TTC549 (cell line): ENCODE measurements at regions not wholly inside any gene's neighbourhood (a gene's known extent, or its start where the extent isn't known, plus 50 kb on each side); places are given as distances from the start of the nearest gene placed in this dataset.

Source experiments
- FAIRE-seq: peaks from 2 replicates; lab custom pipeline; 2012; peaks lifted over from hg19 to GRCh38; lab: Jason Lieb, UNC

DNA sequence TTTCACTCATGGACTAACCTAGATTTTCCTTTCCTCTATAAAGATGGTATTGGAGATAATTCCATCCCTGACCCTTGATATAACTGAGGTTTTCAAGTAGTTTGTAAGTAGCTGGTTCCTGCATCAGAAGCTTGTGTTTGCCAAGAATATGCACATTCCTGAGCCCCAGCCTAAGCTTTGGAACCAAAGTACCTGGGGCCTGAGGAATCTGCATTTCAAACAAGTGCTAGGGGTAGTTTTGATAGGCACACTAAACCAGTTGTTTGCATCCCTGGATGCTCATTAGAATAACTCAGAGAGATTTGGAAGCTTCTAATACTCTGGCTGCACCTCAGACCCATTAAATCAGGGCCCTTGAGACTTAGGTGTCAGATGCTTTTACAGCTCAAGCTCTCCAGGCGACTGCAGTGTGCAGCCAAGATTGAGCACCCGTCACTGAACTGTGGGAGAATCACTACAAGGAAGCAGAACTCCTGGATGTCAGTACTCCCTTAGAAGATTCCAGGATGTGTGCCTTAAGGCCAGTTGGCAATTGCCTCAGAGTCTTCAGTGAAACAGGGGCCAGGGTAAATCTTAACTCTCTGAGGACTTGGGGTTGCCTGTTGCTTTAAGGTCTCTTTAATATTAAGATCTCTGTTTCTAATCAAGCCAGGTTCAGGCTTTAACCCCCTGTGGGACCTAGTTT is 565.0 kb downstream of the REEP3 start:
- FAIRE-seq: no peak

DNA sequence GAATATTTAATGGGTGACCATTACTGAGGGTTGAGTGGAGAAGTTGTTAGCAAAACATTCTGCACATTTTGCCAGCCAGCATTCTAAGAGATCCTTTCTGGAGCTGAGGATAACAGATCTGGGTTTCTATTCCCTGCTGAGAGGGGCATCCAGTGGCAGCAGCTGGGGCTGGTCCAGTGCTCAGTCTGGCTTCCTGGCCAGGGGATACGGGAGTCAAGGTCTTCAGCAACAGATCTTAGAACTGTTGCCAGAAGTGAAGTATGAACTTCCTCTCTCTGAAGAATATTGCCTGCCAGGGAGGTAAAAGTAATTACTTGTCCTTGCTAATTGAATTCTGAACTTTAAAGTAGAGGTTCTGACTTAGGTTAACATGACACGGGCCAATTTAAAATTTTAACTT is 568.4 kb downstream of the REEP3 start:
- no peak for FAIRE-seq

DNA sequence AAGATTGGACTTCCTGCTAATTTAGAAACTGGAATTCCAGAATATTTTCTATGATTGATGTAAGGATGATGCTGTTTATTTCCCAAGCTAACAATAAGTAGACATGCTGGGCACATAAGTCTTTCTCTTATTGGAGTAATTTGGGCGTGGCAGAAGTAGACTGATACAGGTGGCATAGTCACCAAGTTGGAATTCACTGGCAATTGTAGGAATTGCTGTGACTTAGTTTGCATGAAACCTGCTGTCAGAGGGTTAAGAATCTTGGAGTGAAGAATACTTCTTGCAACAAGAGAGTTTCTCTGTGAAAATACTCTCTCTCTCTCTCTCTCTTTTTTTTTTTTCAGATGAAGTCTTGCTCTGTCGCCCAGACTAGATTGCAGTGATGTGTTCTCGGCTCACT is 569.7 kb downstream of the REEP3 start:
- no peak for FAIRE-seq

DNA sequence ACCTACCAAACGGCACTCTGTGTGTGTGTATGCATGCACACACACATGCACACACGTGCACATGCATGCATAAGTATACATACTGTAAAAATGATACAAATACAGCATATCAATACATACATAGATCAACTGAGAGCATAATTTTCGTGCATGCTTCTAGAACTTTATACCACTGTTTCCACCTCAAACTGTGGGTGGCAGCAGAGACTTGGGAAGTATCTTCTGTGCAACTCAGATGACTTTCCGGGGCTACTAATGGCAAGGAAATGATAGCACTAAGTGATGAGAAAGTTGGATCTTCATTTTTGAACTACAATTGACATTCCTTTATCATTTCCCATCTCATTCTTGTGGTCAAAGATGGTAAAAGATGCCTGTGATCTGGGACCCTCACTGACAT is 570.7 kb downstream of the REEP3 start:
- no peak for FAIRE-seq

DNA sequence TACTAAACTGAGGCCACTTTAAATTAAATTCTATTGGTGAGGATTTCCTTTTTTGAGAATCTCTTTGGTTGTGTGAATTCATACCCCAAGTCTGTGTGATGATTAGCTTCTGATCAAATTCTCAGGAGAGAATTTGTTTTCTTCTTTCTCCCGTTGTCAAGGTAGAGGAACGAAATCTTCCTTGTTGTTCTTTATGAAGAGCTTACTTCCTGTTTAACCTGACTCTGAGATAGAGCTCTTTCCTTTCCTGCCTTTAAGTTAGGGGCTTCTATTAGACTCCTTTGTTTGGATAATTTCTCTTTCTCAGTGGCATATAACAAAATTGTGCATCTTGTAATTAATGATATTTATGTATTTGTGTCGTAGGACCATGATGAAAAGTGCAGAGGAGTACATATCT is 572.1 kb downstream of the REEP3 start:
- no peak for FAIRE-seq

DNA sequence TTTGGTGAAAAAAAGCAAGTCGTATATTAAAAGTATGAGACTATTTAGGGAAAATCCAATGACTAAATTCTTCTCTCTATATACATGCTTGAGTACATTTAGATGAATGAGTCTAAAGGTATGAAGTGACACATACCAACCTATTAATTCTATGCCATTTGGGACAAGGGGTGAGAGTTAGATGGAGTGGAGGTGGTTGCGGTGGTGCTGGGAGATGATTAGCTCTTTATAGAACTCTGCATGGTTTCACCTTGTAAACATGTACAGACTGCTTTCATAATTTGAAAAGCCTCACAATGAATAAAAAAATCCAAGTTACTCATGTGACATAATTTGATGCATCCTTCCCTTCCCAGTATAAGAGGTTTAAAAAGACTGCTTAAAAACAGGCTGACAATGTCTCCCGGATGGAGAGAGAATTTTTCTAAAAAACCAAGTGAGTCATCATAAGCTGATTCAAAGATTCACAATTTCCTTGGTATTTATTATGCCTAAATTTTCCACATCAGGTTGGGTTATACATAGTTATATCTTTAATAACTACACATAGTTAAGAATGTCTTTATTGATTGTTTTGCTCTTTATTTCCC is 572.8 kb downstream of the REEP3 start:
- FAIRE-seq: no peak

DNA sequence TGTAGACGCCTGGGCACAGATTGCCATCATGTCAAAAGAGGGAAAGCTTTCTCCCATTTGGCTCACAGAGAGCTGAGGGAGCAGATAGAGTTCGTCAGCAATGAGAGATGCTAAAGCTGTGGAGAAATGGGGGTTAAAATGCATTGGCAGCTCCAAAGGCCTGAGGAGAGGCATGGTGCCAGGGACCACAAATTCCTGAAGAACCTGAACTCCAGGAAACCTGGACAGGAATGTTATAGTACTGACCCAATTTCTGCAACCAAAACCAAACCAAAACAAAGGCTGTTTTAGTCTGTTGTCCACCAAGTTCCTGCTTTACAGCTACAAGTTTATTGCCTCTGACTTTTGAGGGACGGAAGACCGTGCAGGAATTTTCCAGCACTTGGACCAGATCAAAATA is 575.7 kb downstream of the REEP3 start:
- no peak for FAIRE-seq

DNA sequence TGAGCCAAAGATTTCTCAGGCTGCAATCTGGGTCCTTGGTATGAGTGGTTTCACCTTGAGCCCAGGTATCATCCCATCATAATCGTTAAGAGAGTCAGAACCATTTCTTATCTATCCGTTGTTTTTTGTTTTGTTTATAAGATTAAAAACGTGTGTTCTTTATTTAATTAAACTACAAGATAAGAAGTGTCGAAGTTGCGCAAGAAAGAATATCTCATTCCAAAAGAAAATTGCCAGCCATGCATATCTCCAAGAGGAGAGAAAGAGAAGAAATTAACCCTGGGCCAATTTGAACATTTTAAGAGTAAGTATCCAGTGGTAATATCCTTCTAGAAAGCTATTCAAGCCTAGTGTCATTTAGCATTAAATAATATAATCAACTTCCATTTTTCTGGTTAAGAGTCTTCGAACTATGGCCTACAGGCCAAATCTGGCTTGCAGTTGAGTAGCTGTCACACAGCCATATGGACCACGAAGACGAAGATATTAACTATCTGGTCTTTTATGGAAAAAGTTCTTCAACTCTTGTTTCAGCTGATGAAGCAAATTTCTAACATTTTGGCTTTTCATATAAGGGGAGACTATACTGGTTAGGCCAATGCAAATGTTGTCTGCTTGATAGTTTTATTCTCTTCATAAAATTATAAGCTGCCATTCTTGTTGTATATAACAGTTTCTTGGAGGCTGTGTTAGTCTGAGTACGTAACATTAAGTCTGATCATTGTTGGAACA is 576.4 kb downstream of the REEP3 start:
- FAIRE-seq: no peak

DNA sequence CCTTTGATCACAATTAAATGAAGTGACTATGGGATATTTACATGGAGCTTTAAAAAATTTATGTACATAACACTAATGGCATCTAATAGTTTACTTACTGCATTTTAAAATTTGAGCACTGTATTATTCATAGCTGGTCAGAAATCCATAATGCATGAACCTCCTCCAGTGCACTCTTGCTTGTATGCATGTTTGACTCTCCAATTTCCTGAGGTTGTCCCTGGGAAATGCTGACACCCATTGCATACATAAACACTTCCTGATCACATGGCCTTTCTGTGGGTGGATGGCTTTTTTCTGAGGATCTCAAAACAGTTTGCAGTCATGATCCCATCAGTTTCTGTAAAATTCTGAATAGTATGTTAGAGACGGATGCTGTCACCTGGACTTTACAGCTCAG is 577.8 kb downstream of the REEP3 start:
- FAIRE-seq: no peak

DNA sequence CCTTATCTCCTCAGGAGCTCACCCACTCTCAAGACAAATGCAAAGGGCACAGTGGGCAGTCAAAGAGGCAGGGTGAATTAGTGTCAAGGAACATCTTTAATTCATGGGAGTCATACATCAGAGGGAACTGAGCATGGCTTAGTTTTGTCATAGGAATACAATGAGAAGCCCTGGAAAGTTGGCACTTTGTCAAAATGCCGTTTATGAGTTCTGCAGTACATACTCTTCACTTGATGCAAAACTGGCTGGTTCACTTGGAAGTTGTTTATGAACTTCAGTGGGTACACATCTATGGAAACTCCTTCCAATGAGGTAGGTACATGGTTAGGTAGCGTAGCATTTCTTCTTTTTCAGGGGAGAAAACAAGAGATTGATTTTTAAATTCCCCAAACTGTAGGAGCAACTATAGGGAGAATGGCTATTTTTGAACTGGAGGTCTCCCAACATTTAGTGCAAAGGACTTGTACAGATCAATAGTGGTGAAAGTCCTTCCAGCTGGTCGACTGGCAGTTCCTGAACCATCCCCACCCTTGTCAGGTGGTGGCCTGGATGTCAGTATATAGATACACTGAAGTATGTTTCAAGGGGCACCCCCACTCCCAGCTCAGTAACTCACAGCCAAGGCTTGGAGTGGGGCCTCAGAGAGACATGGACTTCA is 580.5 kb downstream of the REEP3 start:
- FAIRE-seq: no peak

DNA sequence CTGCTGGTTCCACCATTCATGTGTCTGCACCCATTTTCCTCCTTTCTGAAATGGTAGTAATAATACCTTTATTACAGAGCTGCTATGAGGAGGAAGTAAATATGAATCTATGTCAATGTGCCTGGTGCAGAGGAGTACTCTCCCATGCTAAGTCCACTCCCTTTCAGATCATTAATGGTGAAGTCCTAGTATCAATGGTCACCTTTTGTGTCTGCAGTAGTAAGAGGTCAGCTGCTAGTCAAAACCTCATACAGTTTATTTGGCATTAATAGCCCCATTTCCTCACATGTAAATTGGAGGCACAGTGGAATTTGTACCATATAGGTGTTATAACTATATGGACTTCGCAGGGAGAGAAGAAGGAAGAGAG is 581.0 kb downstream of the REEP3 start:
- no peak for FAIRE-seq

DNA sequence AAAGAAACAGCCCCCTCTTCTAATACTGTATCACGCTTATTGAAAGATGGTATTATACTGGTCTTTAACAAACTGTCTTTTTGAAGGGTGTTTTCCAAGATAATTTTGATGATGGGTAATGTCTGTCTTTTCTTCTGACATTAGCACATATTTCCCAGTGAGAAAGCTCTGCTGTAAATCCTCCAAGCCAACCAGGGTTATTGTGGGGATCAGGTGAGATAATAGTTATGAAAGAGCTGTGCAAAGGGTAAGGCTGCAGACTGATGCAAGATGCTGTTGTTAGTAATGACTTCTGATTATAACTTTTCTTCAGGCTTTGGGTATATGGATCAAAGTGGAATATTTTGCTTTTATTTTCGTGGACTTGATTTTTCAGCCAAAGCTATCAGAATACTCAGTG is 581.7 kb downstream of the REEP3 start:
- no peak for FAIRE-seq

DNA sequence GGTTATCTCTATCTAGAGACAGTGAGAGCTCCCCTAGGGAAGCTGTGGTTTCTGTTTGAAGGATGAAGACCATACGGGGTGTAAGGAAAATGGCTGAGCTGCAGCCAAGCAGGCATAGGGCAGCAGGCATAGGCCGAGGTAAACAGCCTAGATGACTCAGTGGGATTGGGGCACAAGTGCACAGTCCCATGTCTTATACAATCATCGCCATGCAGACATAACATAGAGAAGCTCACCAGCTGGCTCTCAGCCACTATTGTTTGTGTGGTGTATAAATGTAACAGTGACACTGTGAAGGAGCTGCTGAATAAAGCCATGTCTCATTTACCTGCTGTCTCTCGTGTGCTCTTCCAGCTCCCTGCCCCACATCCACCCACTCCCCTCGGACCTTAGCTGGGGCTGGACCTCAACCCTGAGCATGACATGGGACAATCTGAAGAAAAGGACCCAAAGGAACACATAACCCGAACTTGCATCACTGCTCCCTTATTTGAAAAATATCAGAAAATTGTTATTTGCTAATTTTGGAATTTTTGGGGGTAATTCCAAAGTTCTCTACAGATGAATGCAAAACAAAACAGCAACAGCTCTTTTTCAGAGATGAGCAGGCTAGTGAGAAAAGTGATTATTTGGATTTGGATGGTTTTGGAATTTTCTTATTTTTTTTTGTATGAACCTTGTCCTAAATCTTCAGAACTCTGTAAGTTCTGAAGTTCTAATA is 582.7 kb downstream of the REEP3 start:
- no peak for FAIRE-seq

DNA sequence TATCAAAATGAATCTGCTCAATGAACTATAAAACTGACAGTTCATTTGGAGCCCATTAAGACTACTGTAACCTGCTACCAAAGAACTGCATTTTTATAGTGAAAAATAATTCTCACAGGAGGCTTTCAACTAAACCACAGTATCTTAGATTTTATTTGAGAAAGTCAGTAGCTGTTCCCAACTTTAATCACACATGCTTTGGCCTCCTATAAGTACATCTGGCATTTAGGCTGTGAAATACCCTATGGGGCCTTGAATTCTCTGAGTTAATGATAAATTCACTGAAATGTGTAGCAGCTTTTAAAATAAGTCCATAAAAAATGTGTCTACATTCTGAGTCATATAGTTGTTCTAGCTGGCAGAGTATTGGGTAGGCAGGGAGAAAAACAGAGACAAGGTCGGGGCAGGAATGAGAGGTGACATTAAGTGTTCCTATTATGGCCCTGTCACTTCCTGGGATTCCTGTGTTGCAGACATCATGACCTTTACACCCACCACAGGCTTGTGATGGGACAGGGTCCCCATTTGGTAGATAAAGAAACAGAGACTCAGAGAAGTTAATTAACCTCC is 588.8 kb downstream of the REEP3 start:
- FAIRE-seq: no peak

DNA sequence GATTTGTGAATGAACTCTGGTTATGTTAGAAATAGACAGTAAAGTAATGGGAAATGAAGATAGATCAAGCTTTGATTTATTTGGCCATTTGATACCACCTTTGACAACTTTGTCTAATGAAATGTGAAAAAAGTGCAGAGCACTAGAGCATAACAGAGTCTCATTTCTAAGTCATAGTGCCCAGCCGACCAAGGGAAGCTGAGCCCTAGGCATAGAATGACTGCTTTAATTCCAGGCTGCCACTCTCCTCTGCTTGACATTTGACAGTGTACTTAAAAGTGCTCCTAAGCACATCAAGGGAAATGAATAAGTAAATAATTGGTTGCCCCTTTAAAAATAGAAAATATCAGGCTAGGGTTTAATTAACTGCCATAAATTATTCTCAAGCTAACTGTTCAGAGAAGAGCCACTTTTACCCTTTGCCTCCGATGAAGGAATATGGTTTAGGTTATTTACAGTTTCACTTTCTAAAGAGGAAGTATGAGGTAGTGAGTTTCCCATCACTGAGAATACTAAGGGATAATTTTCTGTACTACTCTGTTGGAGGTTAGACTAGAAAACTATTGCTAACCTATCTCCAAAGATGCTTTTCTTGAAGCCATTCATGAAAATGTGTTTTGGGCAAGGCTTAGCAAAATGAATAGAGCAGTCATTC is 591.6 kb downstream of the REEP3 start:
- FAIRE-seq: no peak

DNA sequence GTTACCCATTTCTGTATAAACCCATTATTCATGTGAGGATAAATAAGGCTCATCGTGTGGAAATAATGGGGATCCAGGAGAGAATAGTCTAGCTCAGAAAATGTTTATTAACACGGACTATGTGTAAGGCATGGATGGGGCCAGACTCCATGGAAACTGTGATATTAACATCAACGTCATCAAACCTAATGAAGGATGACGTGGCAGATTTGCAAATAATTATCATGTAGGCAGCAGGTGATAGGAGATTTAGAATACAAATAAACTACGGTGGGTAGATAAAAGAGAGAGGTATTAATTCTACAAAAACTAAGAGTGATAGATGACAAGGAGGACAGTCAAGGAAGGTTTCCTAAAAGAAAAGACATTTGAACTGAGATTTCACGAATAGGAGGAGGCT is 592.2 kb downstream of the REEP3 start:
- no peak for FAIRE-seq

DNA sequence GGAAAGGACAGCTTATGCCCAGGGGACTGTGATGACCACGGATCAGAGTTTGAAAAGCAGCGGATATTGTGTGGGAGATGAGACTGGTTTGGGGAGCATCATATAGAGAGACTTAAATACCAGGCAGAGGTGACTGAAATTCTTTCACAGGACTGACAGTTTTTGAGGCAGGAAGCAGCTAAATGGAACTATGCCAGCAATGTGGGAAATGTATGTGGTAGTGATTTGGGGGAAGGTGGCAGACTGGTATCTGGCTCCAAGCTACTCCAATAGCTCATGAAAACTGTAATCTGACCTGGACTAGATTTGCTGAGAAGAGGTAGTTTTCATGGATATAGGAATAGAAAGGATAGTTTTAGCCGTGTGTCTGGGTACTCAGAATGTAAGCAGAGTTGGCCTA is 592.6 kb downstream of the REEP3 start:
- no peak for FAIRE-seq

DNA sequence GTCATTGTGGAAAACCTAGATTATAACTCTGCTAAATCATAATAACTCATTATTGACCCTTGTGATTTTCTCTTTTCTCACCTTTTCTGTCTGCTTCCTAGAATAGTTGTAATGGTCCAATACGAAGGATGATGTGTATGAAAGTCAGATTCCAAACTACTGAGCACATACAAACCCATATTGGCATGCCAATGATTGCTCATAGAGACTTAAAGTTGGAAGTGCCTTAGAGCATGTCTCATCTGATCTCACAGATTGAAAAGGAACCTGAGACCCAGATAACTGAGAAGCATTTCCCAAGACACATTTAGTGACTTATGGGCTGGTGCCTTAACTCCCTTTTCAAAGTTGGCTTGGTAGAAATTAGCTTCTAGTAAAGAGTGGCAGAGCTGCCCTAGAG is 594.3 kb downstream of the REEP3 start:
- no peak for FAIRE-seq

DNA sequence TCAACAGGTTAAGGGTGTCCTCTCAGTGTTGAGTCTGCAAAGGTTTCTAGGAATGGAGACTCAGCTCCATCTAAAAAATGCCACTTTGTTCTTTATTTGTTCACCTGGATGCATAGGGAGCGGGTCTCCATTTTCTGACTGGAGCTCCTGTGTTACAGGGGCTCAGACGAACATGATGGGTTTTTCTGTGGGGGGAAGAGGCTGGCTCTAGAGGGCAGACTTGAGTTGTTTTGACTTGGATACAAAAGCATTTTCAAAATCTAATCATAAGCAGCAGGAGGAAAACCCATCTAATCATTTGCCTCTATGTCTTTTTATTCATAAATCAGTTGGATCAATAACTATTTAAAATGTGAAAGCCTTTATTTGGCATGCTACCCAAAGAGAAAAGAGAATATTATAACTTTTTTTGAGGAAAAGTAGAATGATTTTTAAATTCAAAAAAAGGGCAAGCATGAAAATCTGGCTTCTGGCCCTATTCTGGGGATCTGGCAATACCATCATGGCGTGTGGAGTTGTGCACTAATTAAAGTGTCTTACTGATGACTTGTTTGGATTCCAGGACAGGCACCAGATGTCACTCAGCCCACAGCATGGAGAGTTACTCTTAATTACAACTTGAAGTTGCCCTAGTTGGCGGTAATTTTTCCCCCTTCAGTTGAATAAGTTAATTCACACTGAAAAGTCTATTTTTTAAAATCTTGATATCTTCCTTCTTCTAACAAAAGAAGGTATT is 594.9 kb downstream of the REEP3 start:
- no peak for FAIRE-seq

DNA sequence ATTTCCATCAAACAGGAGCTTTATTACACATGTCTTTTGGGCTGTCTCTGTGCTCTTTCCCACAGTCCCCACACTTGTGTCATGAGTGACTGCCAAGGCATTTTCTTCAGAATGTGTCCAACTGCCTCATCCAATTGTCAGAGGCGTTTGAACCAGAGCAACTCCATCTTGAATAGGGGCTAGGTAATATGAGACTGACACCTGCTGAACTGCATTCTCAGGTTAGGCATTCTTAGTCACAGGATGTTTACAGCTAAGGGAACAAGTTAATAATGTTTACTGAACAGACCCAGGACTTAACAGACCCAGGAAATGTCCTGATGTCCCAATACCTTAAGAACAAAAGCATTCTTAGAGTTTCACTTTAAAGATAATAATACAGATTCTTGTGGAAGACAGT is 595.5 kb downstream of the REEP3 start:
- FAIRE-seq: no peak

DNA sequence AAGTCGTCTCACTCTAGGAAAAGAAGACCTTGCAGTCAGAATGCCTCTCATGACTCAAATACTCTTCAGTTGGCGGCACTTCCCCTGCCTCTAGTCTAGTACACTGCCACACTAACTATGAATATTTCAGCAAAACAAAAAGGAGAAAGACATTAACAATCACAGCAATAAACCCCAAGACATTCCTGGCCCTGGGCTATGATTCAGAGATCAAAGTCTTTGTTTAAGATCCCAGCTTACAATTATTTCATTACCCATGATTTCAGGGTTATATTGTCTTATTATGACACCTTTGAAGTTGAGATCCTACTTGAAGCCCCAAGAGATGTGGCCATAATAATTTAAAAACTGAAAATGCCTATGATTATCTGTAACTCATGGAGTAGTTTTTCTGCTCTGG is 597.5 kb downstream of the REEP3 start:
- FAIRE-seq: no peak
